PC-3 (cell line): ENCODE measurements at regions not wholly inside any gene's neighbourhood (a gene's known extent, or its start where the extent isn't known, plus 50 kb on each side); places are given as distances from the start of the nearest gene placed in this dataset.

Source experiments
- ATAC-seq: fragments of 200-7000 bp; cut with Tn5 transposase; 2 replicates; pipeline ENCODE4 v1.9.1; 2020; ENCODE audit warnings: mild to moderate bottlenecking, moderate library complexity
- BruUV-seq: library from RNA; stranded (reverse); fragments of 400-500 nt; replicated peaks from 2 replicates; lab custom pipeline; 2021; lab: Mats Ljungman, UMichigan
- CTCF ChIA-PET: fragments of 300-600 bp; sonication (Branson Sonifier 250); formaldehyde crosslinking; loops from one replicate; lab custom pipeline; 2022; ENCODE audit warnings: antibody characterized with exemption; lab: Charles Lee
- POLR2A ChIA-PET: fragments of 300-600 bp; sonication (Branson Sonifier 250); formaldehyde crosslinking; loops from one replicate; lab custom pipeline; 2022; ENCODE audit warnings: antibody characterized with exemption; ENCODE audit not compliant: unreplicated experiment; lab: Charles Lee
- DNase-seq: peaks from one replicate; pipeline ENCODE4 v3.0.0-alpha.2; 2015
- H2AFZ ChIP-seq: fragments of 300-600 bp; sonication (generic); 2 replicates; pipeline ENCODE4 v1.6.0; 2016; ENCODE audit warnings: antibody characterized with exemption, low read length
- H3F3A ChIP-seq: fragments of 300-600 bp; sonication (generic); one replicate; pipeline ENCODE4 v1.6.0; 2017; ENCODE audit warnings: antibody characterized with exemption, low read length, control low read depth, mild to moderate bottlenecking; ENCODE audit not compliant: unreplicated experiment
- H3K27ac ChIP-seq: fragments of 300-600 bp; sonication (generic); 2 replicates; pipeline ENCODE4 v1.5.1; 2016; ENCODE audit warnings: mild to moderate bottlenecking, low read length
- H3K27me3 ChIP-seq: fragments of 300-600 bp; sonication (generic); 2 replicates; pipeline ENCODE4 v1.6.1; 2016; ENCODE audit warnings: low read length, mixed read lengths
- H3K36me3 ChIP-seq: fragments of 300-600 bp; sonication (generic); 2 replicates; pipeline ENCODE4 v1.6.1; 2016; ENCODE audit warnings: low read depth, mixed run types, low read length, mixed read lengths
- H3K4me1 ChIP-seq: fragments of 300-600 bp; sonication (generic); 2 replicates; pipeline ENCODE4 v1.5.1; 2016; ENCODE audit warnings: low read length; ENCODE audit not compliant: insufficient read depth
- H3K4me2 ChIP-seq: fragments of 300-600 bp; sonication (generic); 2 replicates; pipeline ENCODE4 v1.6.0; 2016; ENCODE audit warnings: low read length
- H3K4me3 ChIP-seq: fragments of 300-600 bp; sonication (generic); 2 replicates; pipeline ENCODE4 v1.5.1; 2016; ENCODE audit warnings: mild to moderate bottlenecking, low read length, mixed read lengths
- H3K79me2 ChIP-seq: fragments of 300-600 bp; sonication (generic); 2 replicates; pipeline ENCODE4 v1.6.1; 2017; ENCODE audit warnings: low read length, mixed read lengths
- H3K9ac ChIP-seq: fragments of 300-600 bp; sonication (generic); 2 replicates; pipeline ENCODE4 v1.6.0; 2016; ENCODE audit warnings: mild to moderate bottlenecking, low read length
- H3K9me2 ChIP-seq: fragments of 300-600 bp; sonication (generic); replicated peaks from 2 replicates; pipeline ENCODE4 v1.6.1; 2016; ENCODE audit warnings: mixed run types, low read length, mixed read lengths
- H3K9me3 ChIP-seq: fragments of 300-600 bp; sonication (generic); 2 replicates; pipeline ENCODE4 v1.6.1; 2016; ENCODE audit warnings: low read length, mixed read lengths
- H4K20me1 ChIP-seq: fragments of 300-600 bp; sonication (generic); 2 replicates; pipeline ENCODE4 v1.6.1; 2016; ENCODE audit warnings: low read length, mixed read lengths
- EZH2 ChIP-seq: fragments of 300-600 bp; sonication (generic); IDR thresholded peaks from one replicate; pipeline ENCODE4 v1.6.1; 2017; ENCODE audit warnings: antibody characterized with exemption, mild to moderate bottlenecking, low read length; ENCODE audit not compliant: unreplicated experiment
- EZH2phosphoT487 ChIP-seq: fragments of 300-600 bp; sonication (generic); IDR thresholded peaks from 2 replicates; pipeline ENCODE4 v1.6.1; 2018; ENCODE audit warnings: mild to moderate bottlenecking, antibody characterized with exemption, low read length, borderline replicate concordance
- intact Hi-C: fragments of 100-400 bp; cut with micrococcal nuclease; formaldehyde crosslinking; loops from 2 replicates; pipeline ENCODE4 v1.9.0; 2023
- TF ChIP-seq, protein P1 (sequence below): fragments of 300-600 bp; sonication (generic); conservative IDR thresholded peaks from 2 replicates; pipeline ENCODE4 v1.5.1; 2017; ENCODE audit warnings: antibody characterized with exemption, low read depth, mild to moderate bottlenecking, low read length

DNA sequence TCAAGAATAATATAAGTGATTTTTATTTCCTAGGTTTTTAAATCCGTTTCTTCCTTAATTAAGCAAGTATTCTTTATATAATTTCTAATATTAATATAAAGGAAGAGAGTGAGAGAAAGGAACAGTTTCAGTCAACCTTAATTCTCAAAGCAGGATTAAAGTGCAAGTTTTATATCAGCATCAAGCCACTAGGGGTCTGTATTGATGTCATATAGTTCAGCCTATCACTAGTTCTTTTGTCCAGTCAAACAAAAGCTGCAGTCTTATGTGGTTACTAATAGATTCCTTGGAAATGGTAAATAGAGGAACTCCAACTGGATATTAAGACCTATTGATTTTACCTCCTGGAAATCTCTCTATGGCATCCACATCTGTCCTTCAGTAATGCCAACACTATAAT is 82.0 kb downstream of the NAP1L3 start:
- Histone ChIP-seq H3K79me2 (no peaks in the 10 kb centered on the region), H3K27ac (no peak overlapping the region), H3K9me3 (no peaks in the 10 kb centered on the region), H4K20me1 (no peaks in the 10 kb centered on the region), H3K27me3 (no peaks in the 10 kb centered on the region), H3K4me1 (no peaks in the 10 kb centered on the region; the same call in 1 of the 2 replicates), H3K4me2 (no peak overlapping the region), H3F3A (no peaks in the 10 kb centered on the region), H3K36me3 (no peaks in the 10 kb centered on the region), H2AFZ (no peak overlapping the region), H3K4me3 (no peak overlapping the region), H3K9ac (no peak overlapping the region), H3K9me2 (no peaks in the 10 kb centered on the region)
- DNase-seq = peak; percentile 1
- intact Hi-C loops = no loop called here
- CTCF ChIA-PET = no interaction called here
- TF ChIP-seq EZH2 = no peak
- TF ChIP-seq, protein P1, sequence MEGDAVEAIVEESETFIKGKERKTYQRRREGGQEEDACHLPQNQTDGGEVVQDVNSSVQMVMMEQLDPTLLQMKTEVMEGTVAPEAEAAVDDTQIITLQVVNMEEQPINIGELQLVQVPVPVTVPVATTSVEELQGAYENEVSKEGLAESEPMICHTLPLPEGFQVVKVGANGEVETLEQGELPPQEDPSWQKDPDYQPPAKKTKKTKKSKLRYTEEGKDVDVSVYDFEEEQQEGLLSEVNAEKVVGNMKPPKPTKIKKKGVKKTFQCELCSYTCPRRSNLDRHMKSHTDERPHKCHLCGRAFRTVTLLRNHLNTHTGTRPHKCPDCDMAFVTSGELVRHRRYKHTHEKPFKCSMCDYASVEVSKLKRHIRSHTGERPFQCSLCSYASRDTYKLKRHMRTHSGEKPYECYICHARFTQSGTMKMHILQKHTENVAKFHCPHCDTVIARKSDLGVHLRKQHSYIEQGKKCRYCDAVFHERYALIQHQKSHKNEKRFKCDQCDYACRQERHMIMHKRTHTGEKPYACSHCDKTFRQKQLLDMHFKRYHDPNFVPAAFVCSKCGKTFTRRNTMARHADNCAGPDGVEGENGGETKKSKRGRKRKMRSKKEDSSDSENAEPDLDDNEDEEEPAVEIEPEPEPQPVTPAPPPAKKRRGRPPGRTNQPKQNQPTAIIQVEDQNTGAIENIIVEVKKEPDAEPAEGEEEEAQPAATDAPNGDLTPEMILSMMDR = no peak
- no peak for TF ChIP-seq EZH2phosphoT487
- BruUV-seq = no TSS peak
- POLR2A ChIA-PET = no interaction called here
- ATAC-seq = no peak; the same call in 1 of the 2 replicates

- H3K36me3 ChIP-seq = no peaks in the 10 kb centered on the region
- H3K4me3 ChIP-seq = no peak overlapping the region
- no peaks in the 10 kb centered on the region for H3K79me2 ChIP-seq
- no peaks in the 10 kb centered on the region for H4K20me1 ChIP-seq
- POLR2A ChIA-PET = no interaction called here
- peaks cover 7% of the 10 kb centered on the region for H3K4me1 ChIP-seq
- no peaks in the 10 kb centered on the region for H3F3A ChIP-seq
- TF ChIP-seq EZH2 (no peak), EZH2phosphoT487 (no peak)
- TF ChIP-seq, protein P1 = no peak
- no peak overlapping the region for H2AFZ ChIP-seq
- peak; percentile 79 for DNase-seq
- no peak overlapping the region for H3K27ac ChIP-seq
- no peak overlapping the region for H3K4me2 ChIP-seq
- no peak overlapping the region for H3K9ac ChIP-seq
- no peaks in the 10 kb centered on the region for H3K27me3 ChIP-seq
- CTCF ChIA-PET = no interaction called here
- no peaks in the 10 kb centered on the region for H3K9me3 ChIP-seq
- BruUV-seq = no TSS peak
- intact Hi-C loops = loop anchor here (10.0 kb wide), 1 partner anchor 89 kb away; the partner anchor contains the start of genes FAM133A and NAP1L3
- ATAC-seq = peak; percentile 89
- no peaks in the 10 kb centered on the region for H3K9me2 ChIP-seq
Measured at GRCh38 chrX:93585661-93586060, 87.7 kb downstream of the NAP1L3 start.

GRCh38 chrX:93580634-93581033 is 92.7 kb downstream of the NAP1L3 start:
- Histone ChIP-seq H3K9ac (no peak overlapping the region), H3K79me2 (no peaks in the 10 kb centered on the region), H3K9me3 (no peaks in the 10 kb centered on the region), H3K4me1 (peaks cover 7% of the 10 kb centered on the region), H3K36me3 (no peaks in the 10 kb centered on the region), H4K20me1 (no peaks in the 10 kb centered on the region), H3K4me3 (no peak overlapping the region), H3K27me3 (no peaks in the 10 kb centered on the region), H3K9me2 (no peaks in the 10 kb centered on the region), H3F3A (no peaks in the 10 kb centered on the region), H2AFZ (no peak overlapping the region), H3K27ac (no peak overlapping the region), H3K4me2 (no peak overlapping the region)
- BruUV-seq = no TSS peak
- ChIA-PET CTCF (no interaction called here), POLR2A (no interaction called here)
- TF ChIP-seq EZH2 (no peak), EZH2phosphoT487 (no peak)
- TF ChIP-seq, protein P1 = no peak
- ATAC-seq = no peak
- intact Hi-C loops = loop anchor here (10.0 kb wide), 1 partner anchor 94 kb away; the partner anchor contains the start of genes FAM133A and NAP1L3
- no peak for DNase-seq
